ENCODE measurements at regions not wholly inside any gene's neighbourhood (a gene's known extent, or its start where the extent isn't known, plus 50 kb on each side); places are given as distances from the start of the nearest gene placed in this dataset.

DNA sequence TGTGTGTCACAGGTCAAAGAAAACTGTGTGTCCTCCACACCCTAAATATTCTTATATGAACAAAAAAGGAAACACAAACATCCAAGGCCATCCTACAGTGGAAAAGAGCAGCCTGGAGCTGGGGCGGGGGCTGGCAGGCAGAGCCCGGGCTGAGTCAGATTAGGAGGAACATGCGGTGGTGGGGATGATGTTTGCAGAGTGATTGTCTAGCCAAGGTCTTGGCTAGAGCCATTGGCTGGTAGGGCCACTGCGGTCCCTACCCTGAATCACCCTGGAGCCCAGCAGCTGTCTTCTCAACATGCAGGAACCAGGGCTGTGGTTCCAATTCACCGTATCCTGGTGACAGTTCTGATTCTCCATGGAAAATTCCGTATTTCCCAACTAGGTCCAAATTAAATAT lies 439.5 kb downstream of the FGF9 start:
- intact Hi-C loops (cut with micrococcal nuclease) = no loop called here
- RAD21 ChIA-PET (ENCODE audit: low non-redundant PET in 1 of 2, low total read pairs in 2 of 2, uncharacterized antibody in 2 of 2, unreplicated experiment in 2 of 2) = no interaction called here
- no peak overlapping the region for H3K9ac ChIP-seq (ENCODE audit: low read length)
- H3K27me3 ChIP-seq (ENCODE audit: insufficient read depth, low read length) = no peaks in the 10 kb centered on the region
- BruUV-seq (replicated peaks) = no TSS peak
- no peaks in the 10 kb centered on the region for H3K9me2 ChIP-seq (ENCODE audit: insufficient read depth)
- DNase-seq (ENCODE audit: low read depth, low spot score) (no peak), ATAC-seq (no peak)
- TF ChIP-seq EGR1 (IDR thresholded peaks at IDR 0.05; ENCODE audit: low read depth) (no peak), CEBPB (IDR thresholded peaks at IDR 0.05; ENCODE audit: low read depth) (no peak), JUND (IDR thresholded peaks at IDR 0.05) (no peak)
- H3K4me2 ChIP-seq (ENCODE audit: low read length) = no peak overlapping the region
- H3K4me1 ChIP-seq (ENCODE audit: control insufficient read depth in 1 of 2, insufficient read depth in 2 of 2, low read length in 2 of 2) = peaks cover 0 to 5% of the 10 kb centered on the region in 2 experiments; a peak in 1 of 4 replicates
- CTCF ChIA-PET = no interaction called here
- no peaks in the 10 kb centered on the region for H3K9me3 ChIP-seq (ENCODE audit: control insufficient read depth in 1 of 2, insufficient read depth in 1 of 2, low read depth in 1 of 2, low read length in 2 of 2)
- POLR2A ChIA-PET = no interaction called here
- no peaks in the 10 kb centered on the region for H4K20me1 ChIP-seq (ENCODE audit: insufficient read depth)
- no peak overlapping the region for H3K27ac ChIP-seq (ENCODE audit: low read depth, low read length)
- H3K79me2 ChIP-seq (ENCODE audit: insufficient read depth, low read length) = no peaks in the 10 kb centered on the region
- H3K36me3 ChIP-seq (ENCODE audit: control insufficient read depth in 1 of 2, insufficient read depth in 2 of 2, low read length in 2 of 2) = no peaks in the 10 kb centered on the region
- H3K4me3 ChIP-seq (replicated peaks in 1 of 2; ENCODE audit: low read depth in 1 of 2, low read length in 2 of 2) = no peak overlapping the region
- H2AFZ ChIP-seq (ENCODE audit: low read depth, low read length, poor library complexity, severe bottlenecking) = no peak overlapping the region

DNA sequence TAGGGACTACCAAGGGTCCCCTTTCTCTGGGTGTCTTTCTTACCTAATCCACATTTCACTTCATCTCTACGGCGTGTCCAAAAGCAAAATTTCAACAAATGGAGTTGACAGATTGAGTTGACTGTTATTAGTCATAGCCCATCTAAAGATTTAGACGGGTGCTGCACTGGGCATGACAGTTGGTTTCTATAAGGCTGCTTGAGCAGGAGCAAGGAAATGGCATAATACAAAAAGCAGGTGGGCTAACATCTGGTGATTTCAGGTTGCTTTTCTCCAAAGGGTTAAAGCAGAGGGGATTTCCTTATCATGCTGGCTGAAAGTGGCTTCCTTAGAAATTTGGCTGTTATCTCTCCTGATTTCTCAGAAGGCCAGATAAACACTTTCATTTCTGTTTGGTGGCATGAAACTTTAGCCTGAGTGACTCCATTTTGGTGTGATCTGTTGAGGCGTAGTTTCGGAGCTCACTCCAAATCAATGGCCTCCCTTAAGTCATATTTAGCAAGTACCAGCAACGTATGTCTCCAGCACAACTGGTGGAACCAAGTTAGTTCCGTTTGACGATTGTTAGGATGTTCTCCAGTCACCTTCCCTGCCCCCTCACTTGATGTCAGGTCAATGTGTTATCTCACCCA lies 440.4 kb downstream of the FGF9 start:
- H4K20me1 ChIP-seq (ENCODE audit: insufficient read depth) = no peaks in the 10 kb centered on the region
- POLR2A ChIA-PET = no interaction called here
- H3K4me1 ChIP-seq (ENCODE audit: control insufficient read depth in 1 of 2, insufficient read depth in 2 of 2, low read length in 2 of 2) = peaks cover 0 to 5% of the 10 kb centered on the region in 2 experiments; a peak in 1 of 4 replicates
- no peak for DNase-seq (ENCODE audit: low read depth, low spot score)
- RAD21 ChIA-PET (ENCODE audit: low non-redundant PET in 1 of 2, low total read pairs in 2 of 2, uncharacterized antibody in 2 of 2, unreplicated experiment in 2 of 2) = no interaction called here
- no peak overlapping the region for H2AFZ ChIP-seq (ENCODE audit: low read depth, low read length, poor library complexity, severe bottlenecking)
- H3K36me3 ChIP-seq (ENCODE audit: control insufficient read depth in 1 of 2, insufficient read depth in 2 of 2, low read length in 2 of 2) = no peaks in the 10 kb centered on the region
- H3K27ac ChIP-seq (ENCODE audit: low read depth, low read length) = no peak overlapping the region
- H3K9me2 ChIP-seq (ENCODE audit: insufficient read depth) = no peaks in the 10 kb centered on the region
- H3K9ac ChIP-seq (ENCODE audit: low read length) = no peak overlapping the region
- no peak overlapping the region for H3K4me3 ChIP-seq (replicated peaks in 1 of 2; ENCODE audit: low read depth in 1 of 2, low read length in 2 of 2)
- intact Hi-C loops (cut with micrococcal nuclease) = no loop called here
- H3K4me2 ChIP-seq (ENCODE audit: low read length) = no peak overlapping the region
- no peaks in the 10 kb centered on the region for H3K27me3 ChIP-seq (ENCODE audit: insufficient read depth, low read length)
- no peaks in the 10 kb centered on the region for H3K79me2 ChIP-seq (ENCODE audit: insufficient read depth, low read length)
- no peaks in the 10 kb centered on the region for H3K9me3 ChIP-seq (ENCODE audit: control insufficient read depth in 1 of 2, insufficient read depth in 1 of 2, low read depth in 1 of 2, low read length in 2 of 2)
- BruUV-seq (replicated peaks) = no TSS peak
- no peak for ATAC-seq
- CTCF ChIA-PET = no interaction called here
- TF ChIP-seq EZH2 (IDR thresholded peaks at IDR 0.05) (no peak), SRF (IDR thresholded peaks at IDR 0.05; ENCODE audit: low read depth) (no peak), JUND (IDR thresholded peaks at IDR 0.05) (no peak), EZH2phosphoT487 (IDR thresholded peaks at IDR 0.05; ENCODE audit: borderline replicate concordance) (no peak), POLR2AphosphoS5 (IDR thresholded peaks at IDR 0.05; ENCODE audit: low read depth, low read length) (no peak), CBX3 (IDR thresholded peaks at IDR 0.05; ENCODE audit: low read depth) (no peak), CEBPB (IDR thresholded peaks at IDR 0.05; ENCODE audit: low read depth) (no peak), EGR1 (IDR thresholded peaks at IDR 0.05; ENCODE audit: low read depth) (no peak)
- TF ChIP-seq, protein P1, sequence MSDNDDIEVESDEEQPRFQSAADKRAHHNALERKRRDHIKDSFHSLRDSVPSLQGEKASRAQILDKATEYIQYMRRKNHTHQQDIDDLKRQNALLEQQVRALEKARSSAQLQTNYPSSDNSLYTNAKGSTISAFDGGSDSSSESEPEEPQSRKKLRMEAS (IDR thresholded peaks at IDR 0.05) = no peak
- TF ChIP-seq, protein P2, sequence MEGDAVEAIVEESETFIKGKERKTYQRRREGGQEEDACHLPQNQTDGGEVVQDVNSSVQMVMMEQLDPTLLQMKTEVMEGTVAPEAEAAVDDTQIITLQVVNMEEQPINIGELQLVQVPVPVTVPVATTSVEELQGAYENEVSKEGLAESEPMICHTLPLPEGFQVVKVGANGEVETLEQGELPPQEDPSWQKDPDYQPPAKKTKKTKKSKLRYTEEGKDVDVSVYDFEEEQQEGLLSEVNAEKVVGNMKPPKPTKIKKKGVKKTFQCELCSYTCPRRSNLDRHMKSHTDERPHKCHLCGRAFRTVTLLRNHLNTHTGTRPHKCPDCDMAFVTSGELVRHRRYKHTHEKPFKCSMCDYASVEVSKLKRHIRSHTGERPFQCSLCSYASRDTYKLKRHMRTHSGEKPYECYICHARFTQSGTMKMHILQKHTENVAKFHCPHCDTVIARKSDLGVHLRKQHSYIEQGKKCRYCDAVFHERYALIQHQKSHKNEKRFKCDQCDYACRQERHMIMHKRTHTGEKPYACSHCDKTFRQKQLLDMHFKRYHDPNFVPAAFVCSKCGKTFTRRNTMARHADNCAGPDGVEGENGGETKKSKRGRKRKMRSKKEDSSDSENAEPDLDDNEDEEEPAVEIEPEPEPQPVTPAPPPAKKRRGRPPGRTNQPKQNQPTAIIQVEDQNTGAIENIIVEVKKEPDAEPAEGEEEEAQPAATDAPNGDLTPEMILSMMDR (IDR thresholded peaks at IDR 0.05 in 2 of 3, conservative IDR thresholded peaks at IDR 0.05 in 1 of 3; ENCODE audit: borderline replicate concordance in 1 of 3, insufficient read depth in 1 of 3, low read depth in 2 of 3, low read length in 2 of 3) = no peak
- TF ChIP-seq, protein P3, sequence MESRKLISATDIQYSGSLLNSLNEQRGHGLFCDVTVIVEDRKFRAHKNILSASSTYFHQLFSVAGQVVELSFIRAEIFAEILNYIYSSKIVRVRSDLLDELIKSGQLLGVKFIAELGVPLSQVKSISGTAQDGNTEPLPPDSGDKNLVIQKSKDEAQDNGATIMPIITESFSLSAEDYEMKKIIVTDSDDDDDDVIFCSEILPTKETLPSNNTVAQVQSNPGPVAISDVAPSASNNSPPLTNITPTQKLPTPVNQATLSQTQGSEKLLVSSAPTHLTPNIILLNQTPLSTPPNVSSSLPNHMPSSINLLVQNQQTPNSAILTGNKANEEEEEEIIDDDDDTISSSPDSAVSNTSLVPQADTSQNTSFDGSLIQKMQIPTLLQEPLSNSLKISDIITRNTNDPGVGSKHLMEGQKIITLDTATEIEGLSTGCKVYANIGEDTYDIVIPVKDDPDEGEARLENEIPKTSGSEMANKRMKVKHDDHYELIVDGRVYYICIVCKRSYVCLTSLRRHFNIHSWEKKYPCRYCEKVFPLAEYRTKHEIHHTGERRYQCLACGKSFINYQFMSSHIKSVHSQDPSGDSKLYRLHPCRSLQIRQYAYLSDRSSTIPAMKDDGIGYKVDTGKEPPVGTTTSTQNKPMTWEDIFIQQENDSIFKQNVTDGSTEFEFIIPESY (IDR thresholded peaks at IDR 0.05; ENCODE audit: extremely low read depth, insufficient replicate concordance, low read length) = no peak
- TF ChIP-seq, protein P4, sequence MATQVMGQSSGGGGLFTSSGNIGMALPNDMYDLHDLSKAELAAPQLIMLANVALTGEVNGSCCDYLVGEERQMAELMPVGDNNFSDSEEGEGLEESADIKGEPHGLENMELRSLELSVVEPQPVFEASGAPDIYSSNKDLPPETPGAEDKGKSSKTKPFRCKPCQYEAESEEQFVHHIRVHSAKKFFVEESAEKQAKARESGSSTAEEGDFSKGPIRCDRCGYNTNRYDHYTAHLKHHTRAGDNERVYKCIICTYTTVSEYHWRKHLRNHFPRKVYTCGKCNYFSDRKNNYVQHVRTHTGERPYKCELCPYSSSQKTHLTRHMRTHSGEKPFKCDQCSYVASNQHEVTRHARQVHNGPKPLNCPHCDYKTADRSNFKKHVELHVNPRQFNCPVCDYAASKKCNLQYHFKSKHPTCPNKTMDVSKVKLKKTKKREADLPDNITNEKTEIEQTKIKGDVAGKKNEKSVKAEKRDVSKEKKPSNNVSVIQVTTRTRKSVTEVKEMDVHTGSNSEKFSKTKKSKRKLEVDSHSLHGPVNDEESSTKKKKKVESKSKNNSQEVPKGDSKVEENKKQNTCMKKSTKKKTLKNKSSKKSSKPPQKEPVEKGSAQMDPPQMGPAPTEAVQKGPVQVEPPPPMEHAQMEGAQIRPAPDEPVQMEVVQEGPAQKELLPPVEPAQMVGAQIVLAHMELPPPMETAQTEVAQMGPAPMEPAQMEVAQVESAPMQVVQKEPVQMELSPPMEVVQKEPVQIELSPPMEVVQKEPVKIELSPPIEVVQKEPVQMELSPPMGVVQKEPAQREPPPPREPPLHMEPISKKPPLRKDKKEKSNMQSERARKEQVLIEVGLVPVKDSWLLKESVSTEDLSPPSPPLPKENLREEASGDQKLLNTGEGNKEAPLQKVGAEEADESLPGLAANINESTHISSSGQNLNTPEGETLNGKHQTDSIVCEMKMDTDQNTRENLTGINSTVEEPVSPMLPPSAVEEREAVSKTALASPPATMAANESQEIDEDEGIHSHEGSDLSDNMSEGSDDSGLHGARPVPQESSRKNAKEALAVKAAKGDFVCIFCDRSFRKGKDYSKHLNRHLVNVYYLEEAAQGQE (IDR thresholded peaks at IDR 0.05; ENCODE audit: low read depth) = no peak

All from HCT116 (cell line).